ENCODE measurements at regions not wholly inside any gene's neighbourhood (a gene's known extent, or its start where the extent isn't known, plus 50 kb on each side); places are given as distances from the start of the nearest gene placed in this dataset.

GRCh38 chr18:41121116-41121826 is 833.8 kb upstream of the PIK3C3 start:
- Histone ChIP-seq H3K36me3 (ENCODE audit: control insufficient read depth in 4 of 4, insufficient read depth in 3 of 4, low read depth in 1 of 4, low read length in 3 of 4) (no peaks in the 10 kb centered on the region), H3K4me3 (ENCODE audit: low read depth in 1 of 3, low read length in 3 of 3) (no peak overlapping the region), H3K9me3 (ENCODE audit: control insufficient read depth in 4 of 4, low read length in 3 of 4) (no peaks in the 10 kb centered on the region), H3K27ac (ENCODE audit: low read depth in 1 of 2, low read length in 2 of 2) (no peak overlapping the region), H3K4me1 (ENCODE audit: control insufficient read depth in 4 of 4, insufficient read depth in 4 of 4, low read length in 3 of 4) (no peaks in the 10 kb centered on the region), H3K9ac (ENCODE audit: low read depth in 1 of 2, low read length in 2 of 2) (no peak overlapping the region), H3K27me3 (ENCODE audit: control insufficient read depth in 4 of 4, insufficient read depth in 4 of 4, low read length in 3 of 4) (no peaks in the 10 kb centered on the region)
- 69% methylated on average over 4 of the region's 4 CpGs for WGBS
- no peak for DNase-seq (ENCODE audit: low spot score)
- TF ChIP-seq RXRA (IDR thresholded peaks at IDR 0.05), result no peak
- TF ChIP-seq GABPA (IDR thresholded peaks at IDR 0.05 in 1 of 2, conservative IDR thresholded peaks at IDR 0.05 in 1 of 2), result no peak
- no peak for TF ChIP-seq RAD21 (IDR thresholded peaks at IDR 0.05)
- TF ChIP-seq FOXA2 (IDR thresholded peaks at IDR 0.05), result no peak
- TF ChIP-seq ZBTB33 (IDR thresholded peaks at IDR 0.05), result no peak
- TF ChIP-seq FOXA1 (IDR thresholded peaks at IDR 0.05), result no peak
- TF ChIP-seq SP1 (IDR thresholded peaks at IDR 0.05), result no peak
- no peak for TF ChIP-seq HNF4A (conservative IDR thresholded peaks at IDR 0.05)
- TF ChIP-seq JUND (IDR thresholded peaks at IDR 0.05), result no peak
- no peak for TF ChIP-seq ATF3 (IDR thresholded peaks at IDR 0.05)
- TF ChIP-seq YY1 (IDR thresholded peaks at IDR 0.05), result no peak
- TF ChIP-seq REST (IDR thresholded peaks at IDR 0.05), result no peak
- no peak for TF ChIP-seq CTCF (IDR thresholded peaks at IDR 0.05; ENCODE audit: low read depth, low read length, missing input control)
- no peak for TF ChIP-seq EGR1 (IDR thresholded peaks at IDR 0.05; ENCODE audit: low read depth in 2 of 2)
- TF ChIP-seq MAX (IDR thresholded peaks at IDR 0.05), result no peak

- TF ChIP-seq REST (IDR thresholded peaks at IDR 0.05) (no peak), GABPA (IDR thresholded peaks at IDR 0.05 in 1 of 2, conservative IDR thresholded peaks at IDR 0.05 in 1 of 2) (no peak), HNF4G (IDR thresholded peaks at IDR 0.05) (no peak), EGR1 (IDR thresholded peaks at IDR 0.05; ENCODE audit: low read depth in 2 of 2) (no peak), YY1 (IDR thresholded peaks at IDR 0.05) (no peak), FOXA2 (IDR thresholded peaks at IDR 0.05) (no peak), ATF3 (IDR thresholded peaks at IDR 0.05) (no peak), JUND (IDR thresholded peaks at IDR 0.05) (no peak)
- DNase-seq (ENCODE audit: low spot score), result no peak
- no peaks in the 10 kb centered on the region for H3K27me3 ChIP-seq (ENCODE audit: control insufficient read depth in 4 of 4, insufficient read depth in 4 of 4, low read length in 3 of 4)
- H3K27ac ChIP-seq (ENCODE audit: low read depth in 1 of 2, low read length in 2 of 2), result no peak overlapping the region
- H3K9ac ChIP-seq (ENCODE audit: low read depth in 1 of 2, low read length in 2 of 2), result no peak overlapping the region
- WGBS, result 72% methylated on average over 3 of the region's 3 CpGs
- H3K9me3 ChIP-seq (ENCODE audit: control insufficient read depth in 4 of 4, low read length in 3 of 4), result no peaks in the 10 kb centered on the region
- no peak overlapping the region for H3K4me3 ChIP-seq (ENCODE audit: low read depth in 1 of 3, low read length in 3 of 3)
- H3K36me3 ChIP-seq (ENCODE audit: control insufficient read depth in 4 of 4, insufficient read depth in 3 of 4, low read depth in 1 of 4, low read length in 3 of 4), result no peaks in the 10 kb centered on the region
- no peaks in the 10 kb centered on the region for H3K4me1 ChIP-seq (ENCODE audit: control insufficient read depth in 4 of 4, insufficient read depth in 4 of 4, low read length in 3 of 4)
Measured at GRCh38 chr18:41119031-41119430, 836.0 kb upstream of the PIK3C3 start.

All from liver (tissue), 8 donors.